GM23338 (cell line): ENCODE measurements at regions not wholly inside any gene's neighbourhood (a gene's known extent, or its start where the extent isn't known, plus 50 kb on each side); places are given as distances from the start of the nearest gene placed in this dataset.
A peak's percentile ranks its signal among the peaks of the same experiment; 100 is the strongest.
"Not testable (repeated sequence)": the region's sequence is repeated elsewhere in the genome, so short reads cannot be mapped to it uniquely, and the experiment has no call there.

Source experiments
- ATAC-seq: fragments of 200-7000 bp; cut with Tn5 transposase; 3 replicates; pipeline ENCODE4 v1.9.1; 2020
- DNase-seq: peaks from one replicate; pipeline ENCODE4 v3.0.0-alpha.2; 2015; ENCODE audit warnings: low spot score
- H2AFZ ChIP-seq: fragments of 200-600 bp; sonication (generic); 2 replicates; pipeline ENCODE4 v1.8.0; 2016; ENCODE audit warnings: antibody characterized with exemption, mild to moderate bottlenecking, moderate library complexity
- H3F3A ChIP-seq: fragments of 200-600 bp; sonication (generic); replicated peaks from 2 replicates; pipeline ENCODE4 v1.8.0; 2017; ENCODE audit warnings: antibody characterized with exemption, mixed run types, low read depth
- H3K27ac ChIP-seq: fragments of 200-600 bp; sonication (generic); 2 replicates; pipeline ENCODE4 v1.6.1; 2016; ENCODE audit warnings: low read depth
- H3K27me3 ChIP-seq: fragments of 200-600 bp; sonication (generic); 2 replicates; pipeline ENCODE4 v1.8.0; 2016; ENCODE audit warnings: mild to moderate bottlenecking, mixed run types, moderate library complexity; ENCODE audit not compliant: insufficient read depth
- H3K36me3 ChIP-seq: fragments of 200-600 bp; sonication (generic); 2 replicates; pipeline ENCODE4 v1.8.0; 2016; ENCODE audit warnings: mild to moderate bottlenecking; ENCODE audit not compliant: insufficient read depth
- H3K4me1 ChIP-seq: fragments of 200-600 bp; sonication (generic); 2 replicates; pipeline ENCODE4 v1.8.0; 2016; ENCODE audit warnings: mild to moderate bottlenecking, moderate library complexity; ENCODE audit not compliant: insufficient read depth
- H3K4me2 ChIP-seq: fragments of 200-600 bp; sonication (generic); 2 replicates; pipeline ENCODE4 v1.7.1; 2017; ENCODE audit warnings: mixed run types
- H3K4me3 ChIP-seq: fragments of 200-600 bp; sonication (generic); 2 replicates; pipeline ENCODE4 v1.6.1; 2016; ENCODE audit warnings: mixed run types
- H3K79me2 ChIP-seq: fragments of 200-600 bp; sonication (generic); replicated peaks from 2 replicates; pipeline ENCODE4 v1.8.0; 2017; ENCODE audit warnings: mild to moderate bottlenecking; ENCODE audit not compliant: insufficient read depth
- H3K9me2 ChIP-seq: fragments of 200-600 bp; sonication (generic); 2 replicates; pipeline ENCODE4 v1.8.0; 2017; ENCODE audit not compliant: insufficient read depth
- H4K20me1 ChIP-seq: fragments of 200-600 bp; sonication (generic); replicated peaks from 2 replicates; pipeline ENCODE4 v1.8.0; 2017; ENCODE audit warnings: mild to moderate bottlenecking; ENCODE audit not compliant: insufficient read depth
- H3K27ac Mint-ChIP-seq: 2 replicates; pipeline ENCODE4 v1.8.0; 2020; ENCODE audit warnings: inconsistent platforms, mild to moderate bottlenecking, moderate library complexity, mixed read lengths
- H3K27me3 Mint-ChIP-seq: 3 replicates; pipeline ENCODE4 v1.8.0; 2022; ENCODE audit warnings: low read depth, mild to moderate bottlenecking, moderate library complexity, mixed read lengths, inconsistent platforms; ENCODE audit not compliant: insufficient read depth, poor library complexity
- H3K36me3 Mint-ChIP-seq: 3 replicates; pipeline ENCODE4 v1.8.0; 2021; ENCODE audit warnings: low read depth, mild to moderate bottlenecking, inconsistent platforms, moderate library complexity, mixed read lengths
- H3K4me1 Mint-ChIP-seq: 3 replicates; pipeline ENCODE4 v1.8.0; 2020; ENCODE audit warnings: mild to moderate bottlenecking, inconsistent platforms, mixed read lengths
- H3K4me3 Mint-ChIP-seq: 3 replicates; pipeline ENCODE4 v1.8.0; 2021; ENCODE audit warnings: moderate library complexity, mild to moderate bottlenecking, inconsistent platforms, mixed read lengths
- H3K9me3 Mint-ChIP-seq: 3 replicates; pipeline ENCODE4 v1.8.0; 2020; ENCODE audit warnings: moderate library complexity, mild to moderate bottlenecking, inconsistent platforms, mixed read lengths
- EZH2phosphoT487 ChIP-seq: fragments of 200-600 bp; sonication (generic); IDR thresholded peaks from one replicate; pipeline ENCODE4 v1.8.1; 2018; ENCODE audit warnings: antibody characterized with exemption; ENCODE audit not compliant: unreplicated experiment
- JUNB ChIP-seq: IDR thresholded peaks from one replicate; pipeline ENCODE4 v1.6.1; 2016; ENCODE audit warnings: antibody characterized with exemption; ENCODE audit not compliant: unreplicated experiment
- NANOG ChIP-seq: IDR thresholded peaks from 2 replicates; pipeline ENCODE4 v1.6.1; 2016; ENCODE audit warnings: antibody characterized with exemption, borderline replicate concordance
- POLR2AphosphoS5 ChIP-seq: IDR thresholded peaks from 2 replicates; pipeline ENCODE4 v1.6.1; 2016; ENCODE audit warnings: antibody characterized with exemption, low read depth
- REST ChIP-seq: IDR thresholded peaks from one replicate; pipeline ENCODE4 v1.6.1; 2018; ENCODE audit warnings: antibody characterized with exemption; ENCODE audit not compliant: unreplicated experiment
- STAT1 ChIP-seq: IDR thresholded peaks from one replicate; pipeline ENCODE4 v1.6.1; 2016; ENCODE audit warnings: antibody characterized with exemption; ENCODE audit not compliant: unreplicated experiment
- ZNF331 ChIP-seq: fragments of 250-450 bp; sonication (Bioruptor Pico); IDR thresholded peaks from 2 replicates; pipeline ENCODE4 v1.5.0; 2020; ENCODE audit warnings: low read depth, mild to moderate bottlenecking, moderate library complexity
- ZNF462 ChIP-seq: fragments of 250-450 bp; sonication (Bioruptor Pico); IDR thresholded peaks from 2 replicates; pipeline ENCODE4 v1.5.0; 2020; ENCODE audit warnings: mild to moderate bottlenecking, moderate library complexity
- TF ChIP-seq, protein P1 (sequence below), 2 experiments: fragments of 200-600 bp in 1 of 2; sonication (generic) in 1 of 2; conservative IDR thresholded peaks; 2 replicates each; pipeline versions ENCODE4 v1.5.1 to v1.6.1; 2016 to 2017; ENCODE audit warnings: antibody characterized with exemption in 2 of 2, low read depth in 2 of 2, mild to moderate bottlenecking in 2 of 2, moderate library complexity in 1 of 2
- TF ChIP-seq, protein P2 (sequence below): IDR thresholded peaks from 2 replicates; pipeline ENCODE4 v1.6.1; 2016; ENCODE audit warnings: antibody characterized with exemption

DNA sequence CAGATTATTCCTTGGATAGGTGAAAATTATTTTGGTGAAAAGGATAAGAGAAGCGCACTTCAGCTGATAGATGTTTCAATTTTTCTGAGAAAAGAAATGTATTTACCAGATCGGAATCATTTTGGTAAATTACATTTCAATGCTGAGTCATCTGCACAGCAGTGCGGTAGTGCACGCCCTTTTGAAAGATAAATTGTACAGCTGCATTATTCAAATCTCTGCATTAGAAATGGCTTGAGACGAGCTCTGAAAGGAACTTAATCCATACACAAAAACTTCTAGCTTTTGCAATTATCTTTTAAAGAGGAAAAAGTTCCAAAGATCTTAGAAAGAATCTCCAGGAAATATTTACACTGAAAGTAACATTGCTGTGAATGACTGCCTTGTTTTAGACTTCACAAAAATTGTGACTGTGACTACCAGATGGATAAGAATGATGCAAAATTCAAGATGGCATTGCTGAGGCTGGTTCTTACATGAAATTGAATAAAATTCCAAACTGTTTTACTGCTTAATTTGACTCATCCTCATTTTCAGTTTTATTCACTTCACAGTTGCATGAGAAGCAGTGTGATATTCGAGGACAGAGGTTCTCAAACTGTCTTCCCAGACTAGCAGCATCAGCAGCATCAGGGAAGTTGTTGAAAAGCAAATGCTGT, 161.7 kb downstream of the RND3 start:
- ATAC-seq: no peak
- Histone ChIP-seq H4K20me1 (no peaks in the 10 kb centered on the region), H3K4me2 (no peak overlapping the region), H3K36me3 (no peaks in the 10 kb centered on the region), H3K9me2 (no peaks in the 10 kb centered on the region), H3K27ac (no peak overlapping the region), H3K4me3 (no peak overlapping the region), H2AFZ (peak overlapping the region; percentile 47; the same call in 1 of the 2 replicates), H3K27me3 (no peaks in the 10 kb centered on the region), H3F3A (no peaks in the 10 kb centered on the region), H3K4me1 (peaks cover 12% of the 10 kb centered on the region; the same call in 1 of the 2 replicates), H3K79me2 (no peaks in the 10 kb centered on the region)
- Mint-ChIP-seq H3K9me3 (no peaks in the 10 kb centered on the region), H3K27me3 (no peaks in the 10 kb centered on the region), H3K4me3 (no peak overlapping the region), H3K27ac (no peak overlapping the region), H3K36me3 (no peaks in the 10 kb centered on the region), H3K4me1 (peaks cover 23% of the 10 kb centered on the region)
- DNase-seq: no peak
- TF ChIP-seq EZH2phosphoT487 (no peak), ZNF462 (CRISPR knock-in tag) (no peak), JUNB (no peak), POLR2AphosphoS5 (no peak), ZNF331 (CRISPR knock-in tag) (no peak), NANOG (no peak), STAT1 (no peak), REST (no peak)
- TF ChIP-seq, protein P1, sequence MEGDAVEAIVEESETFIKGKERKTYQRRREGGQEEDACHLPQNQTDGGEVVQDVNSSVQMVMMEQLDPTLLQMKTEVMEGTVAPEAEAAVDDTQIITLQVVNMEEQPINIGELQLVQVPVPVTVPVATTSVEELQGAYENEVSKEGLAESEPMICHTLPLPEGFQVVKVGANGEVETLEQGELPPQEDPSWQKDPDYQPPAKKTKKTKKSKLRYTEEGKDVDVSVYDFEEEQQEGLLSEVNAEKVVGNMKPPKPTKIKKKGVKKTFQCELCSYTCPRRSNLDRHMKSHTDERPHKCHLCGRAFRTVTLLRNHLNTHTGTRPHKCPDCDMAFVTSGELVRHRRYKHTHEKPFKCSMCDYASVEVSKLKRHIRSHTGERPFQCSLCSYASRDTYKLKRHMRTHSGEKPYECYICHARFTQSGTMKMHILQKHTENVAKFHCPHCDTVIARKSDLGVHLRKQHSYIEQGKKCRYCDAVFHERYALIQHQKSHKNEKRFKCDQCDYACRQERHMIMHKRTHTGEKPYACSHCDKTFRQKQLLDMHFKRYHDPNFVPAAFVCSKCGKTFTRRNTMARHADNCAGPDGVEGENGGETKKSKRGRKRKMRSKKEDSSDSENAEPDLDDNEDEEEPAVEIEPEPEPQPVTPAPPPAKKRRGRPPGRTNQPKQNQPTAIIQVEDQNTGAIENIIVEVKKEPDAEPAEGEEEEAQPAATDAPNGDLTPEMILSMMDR (conservative IDR thresholded peaks at IDR 0.05; ENCODE audit: low read depth in 2 of 2): no peak
- TF ChIP-seq, protein P2, sequence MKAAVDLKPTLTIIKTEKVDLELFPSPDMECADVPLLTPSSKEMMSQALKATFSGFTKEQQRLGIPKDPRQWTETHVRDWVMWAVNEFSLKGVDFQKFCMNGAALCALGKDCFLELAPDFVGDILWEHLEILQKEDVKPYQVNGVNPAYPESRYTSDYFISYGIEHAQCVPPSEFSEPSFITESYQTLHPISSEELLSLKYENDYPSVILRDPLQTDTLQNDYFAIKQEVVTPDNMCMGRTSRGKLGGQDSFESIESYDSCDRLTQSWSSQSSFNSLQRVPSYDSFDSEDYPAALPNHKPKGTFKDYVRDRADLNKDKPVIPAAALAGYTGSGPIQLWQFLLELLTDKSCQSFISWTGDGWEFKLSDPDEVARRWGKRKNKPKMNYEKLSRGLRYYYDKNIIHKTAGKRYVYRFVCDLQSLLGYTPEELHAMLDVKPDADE: no peak

GRCh38 chr2:150323071-150323470, 164.4 kb downstream of the RND3 start:
- ATAC-seq, H3K27ac ChIP-seq, H3K36me3 Mint-ChIP-seq, H3K4me2 ChIP-seq, H4K20me1 ChIP-seq, H3K9me3 Mint-ChIP-seq, H3K79me2 ChIP-seq, H3K4me3 ChIP-seq, H3K27me3 ChIP-seq, H2AFZ ChIP-seq, H3K4me3 Mint-ChIP-seq, H3K27me3 Mint-ChIP-seq, H3K9me2 ChIP-seq, H3K36me3 ChIP-seq, DNase-seq, H3F3A ChIP-seq, H3K27ac Mint-ChIP-seq: not testable (repeated sequence)
- peaks cover 17% of the 10 kb centered on the region; the same call in 1 of the 2 replicates for H3K4me1 ChIP-seq
- peaks cover 26% of the 10 kb centered on the region for H3K4me1 Mint-ChIP-seq
